GM18907 (cell line): ENCODE measurements at regions not wholly inside any gene's neighbourhood (a gene's known extent, or its start where the extent isn't known, plus 50 kb on each side); places are given as distances from the start of the nearest gene placed in this dataset.
"Not testable (repeated sequence)": the region's sequence is repeated elsewhere in the genome, so short reads cannot be mapped to it uniquely, and the experiment has no call there.

Experiments used
- ATAC-seq: cut with Tn5 transposase; IDR thresholded peaks from one replicate; pipeline ENCODE4 v1.9.1; 2021; ENCODE audit warnings: mild to moderate bottlenecking, moderate library complexity; ENCODE audit not compliant: unreplicated experiment

GRCh38 chr1:223018534-223018933 is 124.5 kb downstream of the TLR5 start:
- no peak for ATAC-seq

- ATAC-seq = no peak
Observed at GRCh38 chr1:223019256-223019655, 123.8 kb downstream of the TLR5 start.

GRCh38 chr1:223020770-223021169 is 122.3 kb downstream of the TLR5 start:
- ATAC-seq = no peak

- no peak for ATAC-seq
Observed at GRCh38 chr1:223022641-223023473, 120.2 kb downstream of the TLR5 start.

GRCh38 chr1:223023863-223024262 is 119.2 kb downstream of the TLR5 start:
- no peak for ATAC-seq

GRCh38 chr1:223024486-223024885 is 118.6 kb downstream of the TLR5 start:
- not testable (repeated sequence) for ATAC-seq

GRCh38 chr1:223025190-223025734 is 117.8 kb downstream of the TLR5 start:
- not testable (repeated sequence) for ATAC-seq

- not testable (repeated sequence) for ATAC-seq
Observed at GRCh38 chr1:223026639-223027038, 116.4 kb downstream of the TLR5 start.

- ATAC-seq = no peak
Observed at GRCh38 chr1:223029985-223030769, 112.9 kb downstream of the TLR5 start.

GRCh38 chr1:223030871-223031400 is 112.1 kb downstream of the TLR5 start:
- no peak for ATAC-seq

GRCh38 chr1:223031733-223032601 is 111.1 kb downstream of the TLR5 start:
- no peak for ATAC-seq

- no peak for ATAC-seq
Observed at GRCh38 chr1:223033658-223034057, 109.4 kb downstream of the TLR5 start.

- ATAC-seq = no peak
Observed at GRCh38 chr1:223034270-223034798, 108.7 kb downstream of the TLR5 start.

GRCh38 chr1:223035724-223036478 is 107.1 kb downstream of the TLR5 start:
- no peak for ATAC-seq

GRCh38 chr1:223036479-223036845 is 106.6 kb downstream of the TLR5 start:
- no peak for ATAC-seq

- no peak for ATAC-seq
Observed at GRCh38 chr1:223037845-223038244, 105.2 kb downstream of the TLR5 start.

GRCh38 chr1:223038288-223039006 is 104.6 kb downstream of the TLR5 start:
- ATAC-seq = no peak

GRCh38 chr1:223039990-223040389 is 103.1 kb downstream of the TLR5 start:
- ATAC-seq = no peak

- ATAC-seq = no peak
Observed at GRCh38 chr1:223041481-223041880, 101.6 kb downstream of the TLR5 start.
